Sigmoid colon (tissue), 6 donors: ENCODE measurements at regions not wholly inside any gene's neighbourhood (a gene's known extent, or its start where the extent isn't known, plus 50 kb on each side); places are given as distances from the start of the nearest gene placed in this dataset.
"Not testable (repeated sequence)": the region's sequence is repeated elsewhere in the genome, so short reads cannot be mapped to it uniquely, and the experiment has no call there.

Source experiments
- DNase-seq: peaks from one replicate; pipeline ENCODE4 v3.0.0-alpha.2; 2019
- H3K27ac ChIP-seq, 4 donors: fragments of 200-600 bp; sonication (generic); one replicate each; pipeline ENCODE4 v1.5.1; 2016 to 2019; ENCODE audit warnings: mild to moderate bottlenecking in 1 of 4
- H3K27me3 ChIP-seq, 3 donors: fragments of 200-600 bp; sonication (generic); one replicate each; pipeline ENCODE4 v1.5.1; 2019; ENCODE audit warnings: mild to moderate bottlenecking in 1 of 3
- H3K36me3 ChIP-seq, 4 donors: fragments of 200-600 bp; sonication (generic); one replicate each; pipeline ENCODE4 v1.5.1; 2016 to 2019
- H3K4me1 ChIP-seq, 4 donors: fragments of 200-600 bp; sonication (generic); one replicate each; pipeline ENCODE4 v1.5.1; 2017 to 2019
- H3K4me3 ChIP-seq, 4 donors: fragments of 200-600 bp; sonication (generic); one replicate each; pipeline ENCODE4 v1.5.1; 2017 to 2019; ENCODE audit warnings: mild to moderate bottlenecking in 2 of 4, moderate library complexity in 1 of 4
- H3K9me3 ChIP-seq, 4 donors: fragments of 200-600 bp in 3 of 4; sonication (generic) in 3 of 4; one replicate each; pipeline versions ENCODE4 v1.5.1 to v1.6.1; 2013 to 2019
- EP300 ChIP-seq, 4 donors: sonication (generic); formaldehyde crosslinking; IDR thresholded peaks; one replicate each; pipeline ENCODE4 v1.6.1; 2017; ENCODE audit warnings: antibody characterized with exemption in 4 of 4
- POLR2A ChIP-seq, 2 donors: fragments of 450-650 bp; IDR thresholded peaks; one replicate each; pipeline ENCODE4 v1.6.1; 2016; ENCODE audit warnings: antibody characterized with exemption in 2 of 2, mild to moderate bottlenecking in 2 of 2, moderate library complexity in 2 of 2
- POLR2AphosphoS5 ChIP-seq, 4 donors: sonication (generic); formaldehyde crosslinking; IDR thresholded peaks; one replicate each; pipeline ENCODE4 v1.6.1; 2017; ENCODE audit warnings: antibody characterized with exemption in 4 of 4
- WGBS, 2 donors: extraction: QIAGEN DNeasy Blood & Tissue Kit; methylation state at CpG; one replicate each; pipeline ENCODE4 v1.1.7; 2013; 5-methylcytosine and 5-hydroxymethylcytosine counted together
- intact Hi-C: fragments of 100-400 bp; cut with DNase I; formaldehyde crosslinking; loops from one replicate; pipeline ENCODE4 v1.15.1; 2023
- TF ChIP-seq, protein P1 (sequence below), 4 experiments: fragments of 450-650 bp in 3 of 4; fragments of 200-600 bp in 1 of 4; IDR thresholded peaks; one replicate each; pipeline ENCODE4 v1.5.1; 2016 to 2019; ENCODE audit warnings: antibody characterized with exemption in 4 of 4, mild to moderate bottlenecking in 3 of 4, moderate library complexity in 2 of 4
- donor health status: healthy with polysubstance abuse.
- donor health status: healthy.

- Histone ChIP-seq H3K27me3 (no peaks in the 10 kb centered on the region), H3K9me3 (no peaks in the 10 kb centered on the region), H3K27ac (no peak overlapping the region), H3K36me3 (no peaks in the 10 kb centered on the region), H3K4me1 (no peaks in the 10 kb centered on the region), H3K4me3 (no peak overlapping the region)
- intact Hi-C loops: no loop called here
- DNase-seq: no peak
- TF ChIP-seq EP300 (IDR thresholded peaks at IDR 0.05) (no peak), POLR2AphosphoS5 (IDR thresholded peaks at IDR 0.05) (no peak), POLR2A (IDR thresholded peaks at IDR 0.05) (no peak)
- TF ChIP-seq, protein P1, sequence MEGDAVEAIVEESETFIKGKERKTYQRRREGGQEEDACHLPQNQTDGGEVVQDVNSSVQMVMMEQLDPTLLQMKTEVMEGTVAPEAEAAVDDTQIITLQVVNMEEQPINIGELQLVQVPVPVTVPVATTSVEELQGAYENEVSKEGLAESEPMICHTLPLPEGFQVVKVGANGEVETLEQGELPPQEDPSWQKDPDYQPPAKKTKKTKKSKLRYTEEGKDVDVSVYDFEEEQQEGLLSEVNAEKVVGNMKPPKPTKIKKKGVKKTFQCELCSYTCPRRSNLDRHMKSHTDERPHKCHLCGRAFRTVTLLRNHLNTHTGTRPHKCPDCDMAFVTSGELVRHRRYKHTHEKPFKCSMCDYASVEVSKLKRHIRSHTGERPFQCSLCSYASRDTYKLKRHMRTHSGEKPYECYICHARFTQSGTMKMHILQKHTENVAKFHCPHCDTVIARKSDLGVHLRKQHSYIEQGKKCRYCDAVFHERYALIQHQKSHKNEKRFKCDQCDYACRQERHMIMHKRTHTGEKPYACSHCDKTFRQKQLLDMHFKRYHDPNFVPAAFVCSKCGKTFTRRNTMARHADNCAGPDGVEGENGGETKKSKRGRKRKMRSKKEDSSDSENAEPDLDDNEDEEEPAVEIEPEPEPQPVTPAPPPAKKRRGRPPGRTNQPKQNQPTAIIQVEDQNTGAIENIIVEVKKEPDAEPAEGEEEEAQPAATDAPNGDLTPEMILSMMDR (IDR thresholded peaks at IDR 0.05): no peak
- 84 to 87% methylated on average over 3 of the region's 3 CpGs for WGBS, 2 donors
Observed at GRCh38 chr14:43308421-43309110, 1198.5 kb downstream of the FSCB start.

- no peak for DNase-seq
- Histone ChIP-seq H3K4me1 (no peaks in the 10 kb centered on the region), H3K27me3 (no peaks in the 10 kb centered on the region), H3K9me3 (no peaks in the 10 kb centered on the region), H3K27ac (no peak overlapping the region), H3K4me3 (no peak overlapping the region), H3K36me3 (no peaks in the 10 kb centered on the region)
- 80 to 85% methylated on average over 1 of the region's 1 CpG for WGBS, 2 donors
- intact Hi-C loops: no loop called here
- TF ChIP-seq, protein P1 (IDR thresholded peaks at IDR 0.05): no peak
- TF ChIP-seq POLR2AphosphoS5 (IDR thresholded peaks at IDR 0.05) (no peak), EP300 (IDR thresholded peaks at IDR 0.05) (no peak), POLR2A (IDR thresholded peaks at IDR 0.05) (no peak)
Observed at GRCh38 chr14:43307836-43308235, 1199.2 kb downstream of the FSCB start.

GRCh38 chr14:43306053-43306452 is 1201.0 kb downstream of the FSCB start:
- Histone ChIP-seq H3K36me3 (no peaks in the 10 kb centered on the region), H3K27ac (no peak overlapping the region), H3K4me3 (no peak overlapping the region), H3K4me1 (no peaks in the 10 kb centered on the region), H3K27me3 (no peaks in the 10 kb centered on the region), H3K9me3 (no peaks in the 10 kb centered on the region)
- intact Hi-C loops: no loop called here
- TF ChIP-seq POLR2AphosphoS5 (IDR thresholded peaks at IDR 0.05) (no peak), EP300 (IDR thresholded peaks at IDR 0.05) (no peak), POLR2A (IDR thresholded peaks at IDR 0.05) (no peak)
- TF ChIP-seq, protein P1 (IDR thresholded peaks at IDR 0.05): no peak
- no peak for DNase-seq
- 82 to 89% methylated on average over 2 of the region's 2 CpGs for WGBS, 2 donors

- WGBS, 2 donors: 29 to 53% methylated on average over 1 of the region's 1 CpG
- Histone ChIP-seq H3K4me1 (no peaks in the 10 kb centered on the region), H3K9me3 (no peaks in the 10 kb centered on the region), H3K27ac (no peak overlapping the region), H3K4me3 (no peak overlapping the region), H3K36me3 (no peaks in the 10 kb centered on the region), H3K27me3 (no peaks in the 10 kb centered on the region)
- intact Hi-C loops: no loop called here
- no peak for DNase-seq
- TF ChIP-seq POLR2AphosphoS5 (IDR thresholded peaks at IDR 0.05): no peak
- TF ChIP-seq POLR2A (IDR thresholded peaks at IDR 0.05): no peak
- TF ChIP-seq, protein P1 (IDR thresholded peaks at IDR 0.05): no peak
- no peak for TF ChIP-seq EP300 (IDR thresholded peaks at IDR 0.05)
Observed at GRCh38 chr14:43297794-43298193, 1209.3 kb downstream of the FSCB start.

GRCh38 chr14:43296061-43296460 is 1211.0 kb downstream of the FSCB start:
- H3K36me3 ChIP-seq, H3K27me3 ChIP-seq, H3K27ac ChIP-seq, H3K4me3 ChIP-seq, DNase-seq, H3K9me3 ChIP-seq, intact Hi-C loops, H3K4me1 ChIP-seq: not testable (repeated sequence)
- WGBS, 2 donors: 88 to 96% methylated on average over 2 of the region's 4 CpGs
